WTC11 (cell line): ENCODE measurements at regions not wholly inside any gene's neighbourhood (a gene's known extent, or its start where the extent isn't known, plus 50 kb on each side); places are given as distances from the start of the nearest gene placed in this dataset.

Experiments
- ATAC-seq: fragments of 200-7000 bp; cut with Tn5 transposase; 2 replicates; pipeline ENCODE4 v1.10.0; 2021; ENCODE audit warnings: mild to moderate bottlenecking, moderate library complexity
- CTCF ChIA-PET: fragments of 300-600 bp; sonication (Branson Sonifier 250); formaldehyde crosslinking; loops from one replicate; lab custom pipeline; 2021; ENCODE audit warnings: antibody characterized with exemption; lab: Charles Lee
- POLR2A ChIA-PET: fragments of 350-600 bp; sonication (Branson Sonifier 250); formaldehyde crosslinking; loops from one replicate; lab custom pipeline; 2021; ENCODE audit warnings: antibody characterized with exemption; lab: Charles Lee
- DNase-seq: peaks from one replicate; pipeline ENCODE4 v3.0.0; 2021; ENCODE audit warnings: low spot score
- H3K27ac Mint-ChIP-seq: 2 replicates; pipeline ENCODE4 v1.8.0; 2021; ENCODE audit warnings: mixed read lengths
- H3K27me3 Mint-ChIP-seq: 2 replicates; pipeline ENCODE4 v1.8.0; 2021; ENCODE audit warnings: low read depth, mild to moderate bottlenecking, moderate library complexity, mixed read lengths
- H3K36me3 Mint-ChIP-seq: 2 replicates; pipeline ENCODE4 v1.8.0; 2021; ENCODE audit warnings: mixed read lengths
- H3K4me1 Mint-ChIP-seq: 2 replicates; pipeline ENCODE4 v1.8.0; 2022; ENCODE audit warnings: mixed read lengths
- H3K4me3 Mint-ChIP-seq: 2 replicates; pipeline ENCODE4 v1.8.0; 2021; ENCODE audit warnings: mild to moderate bottlenecking, moderate library complexity, mixed read lengths
- H3K9me3 Mint-ChIP-seq: 2 replicates; pipeline ENCODE4 v1.8.0; 2021; ENCODE audit warnings: mixed read lengths
- AFF4 ChIP-seq: sonication (generic); formaldehyde crosslinking; IDR thresholded peaks from 2 replicates; pipeline ENCODE4 v1.8.1; 2023; ENCODE audit warnings: mild to moderate bottlenecking, missing genetic modification reagents, borderline replicate concordance
- AR ChIP-seq: fragments of 250-450 bp; sonication (Bioruptor Pico); IDR thresholded peaks from 2 replicates; pipeline ENCODE4 v1.9.0; 2021; ENCODE audit warnings: mild to moderate bottlenecking
- ATF2 ChIP-seq: sonication (generic); formaldehyde crosslinking; IDR thresholded peaks from 2 replicates; pipeline ENCODE4 v1.8.1; 2022; ENCODE audit warnings: low read depth, missing genetic modification reagents, borderline replicate concordance
- ATF6 ChIP-seq: sonication (generic); formaldehyde crosslinking; IDR thresholded peaks from 2 replicates; pipeline ENCODE4 v1.8.1; 2023; ENCODE audit warnings: mild to moderate bottlenecking, missing genetic modification reagents
- CBFB ChIP-seq: sonication (generic); formaldehyde crosslinking; IDR thresholded peaks from 2 replicates; pipeline ENCODE4 v1.8.1; 2022; ENCODE audit warnings: mild to moderate bottlenecking, low read depth, missing genetic modification reagents
- E2F1 ChIP-seq: sonication (generic); formaldehyde crosslinking; IDR thresholded peaks from 2 replicates; pipeline ENCODE4 v1.8.0; 2022; ENCODE audit warnings: mild to moderate bottlenecking, missing genetic modification reagents
- FOXP1 ChIP-seq: sonication (generic); formaldehyde crosslinking; IDR thresholded peaks from 2 replicates; pipeline ENCODE4 v1.8.0; 2022; ENCODE audit warnings: missing genetic modification reagents, mild to moderate bottlenecking, moderate library complexity, borderline replicate concordance
- GRHL2 ChIP-seq: fragments of 250-450 bp; sonication (Bioruptor Pico); IDR thresholded peaks from 2 replicates; pipeline ENCODE4 v1.8.0; 2022; ENCODE audit warnings: mild to moderate bottlenecking, moderate library complexity; ENCODE audit not compliant: insufficient replicate concordance, severe bottlenecking
- GTF2I ChIP-seq: fragments of 250-450 bp; sonication (Bioruptor Pico); conservative IDR thresholded peaks from 2 replicates; pipeline ENCODE4 v1.4.0; 2021; ENCODE audit warnings: mild to moderate bottlenecking
- IRF2 ChIP-seq: sonication (generic); formaldehyde crosslinking; IDR thresholded peaks from 2 replicates; pipeline ENCODE4 v1.8.0; 2022; ENCODE audit warnings: low read depth, missing genetic modification reagents, borderline replicate concordance
- JAZF1 ChIP-seq: fragments of 250-450 bp; sonication (Bioruptor Pico); IDR thresholded peaks from 2 replicates; pipeline ENCODE4 v1.9.0; 2021; ENCODE audit warnings: moderate library complexity, mild to moderate bottlenecking, inconsistent platforms
- KAT7 ChIP-seq: sonication (generic); formaldehyde crosslinking; IDR thresholded peaks from 2 replicates; pipeline ENCODE4 v1.8.1; 2023; ENCODE audit warnings: missing genetic modification reagents, mild to moderate bottlenecking, borderline replicate concordance
- MYBL2 ChIP-seq: sonication (generic); formaldehyde crosslinking; IDR thresholded peaks from 2 replicates; pipeline ENCODE4 v1.8.1; 2023; ENCODE audit warnings: mild to moderate bottlenecking, moderate library complexity, missing genetic modification reagents
- NR2C2 ChIP-seq: sonication (generic); formaldehyde crosslinking; IDR thresholded peaks from 2 replicates; pipeline ENCODE4 v1.8.0; 2022; ENCODE audit warnings: mild to moderate bottlenecking, missing genetic modification reagents
- ZNF423 ChIP-seq: fragments of 250-450 bp; sonication (Bioruptor Pico); IDR thresholded peaks from 2 replicates; pipeline ENCODE4 v2.1.2; 2022; ENCODE audit warnings: mild to moderate bottlenecking, moderate library complexity

- TF ChIP-seq AR (CRISPR knock-in tag) (no peak), ATF2 (CRISPR knock-in tag) (no peak), GRHL2 (CRISPR knock-in tag) (no peak), ATF6 (no peak), E2F1 (CRISPR knock-in tag) (no peak), MYBL2 (CRISPR knock-in tag) (no peak)
These were observed 449.7 kb upstream of the RGS17 start (continued) for GRCh38 chr6:153580776-153581175.

GRCh38 chr6:153575528-153575927, 444.4 kb upstream of the RGS17 start:
- ATAC-seq: no peak
- H3K27me3 Mint-ChIP-seq: no peaks in the 10 kb centered on the region
- TF ChIP-seq KAT7: no peak
- no peak for TF ChIP-seq CBFB (CRISPR knock-in tag)
- TF ChIP-seq JAZF1 (CRISPR knock-in tag): no peak
- no peak for TF ChIP-seq ZNF423 (CRISPR knock-in tag)
- no peak for TF ChIP-seq IRF2
- ChIA-PET POLR2A (no interaction called here), CTCF (no interaction called here)
- no peak overlapping the region for H3K4me3 Mint-ChIP-seq
- H3K36me3 Mint-ChIP-seq: no peaks in the 10 kb centered on the region
- H3K9me3 Mint-ChIP-seq: peaks cover 12% of the 10 kb centered on the region; the same call in 1 of the 2 replicates
- H3K4me1 Mint-ChIP-seq: 0 out of 2 replicates have a peak, but pooled peaks cover 3% of the 10 kb centered on the region
- no peak overlapping the region for H3K27ac Mint-ChIP-seq
- no peak for DNase-seq

GRCh38 chr6:153574231-153574630, 443.1 kb upstream of the RGS17 start:
- H3K36me3 Mint-ChIP-seq: no peaks in the 10 kb centered on the region
- H3K4me3 Mint-ChIP-seq: no peak overlapping the region
- H3K9me3 Mint-ChIP-seq: peaks cover 7% of the 10 kb centered on the region; the same call in 1 of the 2 replicates
- no peaks in the 10 kb centered on the region for H3K27me3 Mint-ChIP-seq
- ATAC-seq (no peak), DNase-seq (no peak)
- 0 out of 2 replicates have a peak, but pooled peaks cover 3% of the 10 kb centered on the region for H3K4me1 Mint-ChIP-seq
- H3K27ac Mint-ChIP-seq: no peak overlapping the region
- no peak for TF ChIP-seq NR2C2 (CRISPR knock-in tag)
- no peak for TF ChIP-seq GTF2I
- no peak for TF ChIP-seq FOXP1 (CRISPR knock-in tag)
- no peak for TF ChIP-seq AFF4 (CRISPR knock-in tag)
- TF ChIP-seq, all 79 proteins: peak for 0
- ChIA-PET CTCF (no interaction called here), POLR2A (no interaction called here)
